H4 (cell line): ENCODE measurements at regions not wholly inside any gene's neighbourhood (a gene's known extent, or its start where the extent isn't known, plus 50 kb on each side); places are given as distances from the start of the nearest gene placed in this dataset.
"Not testable (repeated sequence)": the region's sequence is repeated elsewhere in the genome, so short reads cannot be mapped to it uniquely, and the experiment has no call there.

Source experiments
- DNase-seq: peaks from one replicate; pipeline ENCODE4 v3.0.0-alpha.2; 2015; ENCODE audit warnings: low spot score

- no peak for DNase-seq
Measured at GRCh38 chr5:119895066-119895465, 265.7 kb downstream of the FAM170A start.

- DNase-seq: no peak
Measured at GRCh38 chr5:119896826-119897536, 267.6 kb downstream of the FAM170A start.

GRCh38 chr5:119897537-119898370, 268.4 kb downstream of the FAM170A start:
- no peak for DNase-seq

DNA sequence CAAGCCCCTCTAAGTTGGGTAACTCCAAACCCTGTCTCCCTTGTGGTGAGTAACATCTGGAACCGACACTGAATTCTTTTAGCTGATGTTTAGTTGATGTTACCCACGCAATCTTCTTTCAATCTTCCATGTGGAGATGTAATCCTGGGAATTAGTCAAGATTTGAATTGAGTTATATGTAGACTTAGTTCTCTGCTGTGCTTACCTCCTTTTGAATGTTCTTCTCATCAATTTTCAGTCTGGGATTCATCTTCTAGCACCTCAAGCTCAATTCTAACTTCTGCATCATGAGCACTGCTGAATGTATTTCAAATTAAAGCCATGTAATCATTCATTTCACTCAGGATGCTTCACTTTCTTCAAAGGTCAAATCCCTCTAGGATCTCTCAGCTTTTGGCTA, 270.6 kb downstream of the FAM170A start:
- DNase-seq: no peak

GRCh38 chr5:119902593-119902992, 273.2 kb downstream of the FAM170A start:
- no peak for DNase-seq

- DNase-seq: no peak
Measured at GRCh38 chr5:119913425-119913824, 284.1 kb downstream of the FAM170A start.

GRCh38 chr5:119919279-119919678, 289.9 kb downstream of the FAM170A start:
- DNase-seq: no peak

GRCh38 chr5:119926301-119926700, 296.9 kb downstream of the FAM170A start:
- DNase-seq: no peak

DNA sequence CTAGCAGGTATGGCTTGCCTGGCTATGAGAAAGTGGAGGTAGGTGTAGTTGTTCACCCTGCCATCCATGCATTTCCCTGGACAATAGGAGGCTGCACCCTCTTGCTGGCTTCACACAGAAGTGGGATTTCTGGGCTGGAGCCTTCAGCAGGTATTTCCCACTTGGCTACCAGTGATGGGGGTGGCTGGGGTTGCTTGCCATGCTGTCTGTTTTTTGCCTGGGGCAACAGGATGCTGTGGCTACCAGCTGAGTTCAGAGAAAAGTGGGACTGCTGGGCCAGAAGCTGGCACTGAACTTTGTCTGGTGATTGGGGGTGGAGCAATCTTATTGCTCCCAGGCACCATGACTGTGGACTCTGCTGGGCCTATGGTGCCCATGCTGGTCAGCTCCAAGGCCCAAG, 299.6 kb downstream of the FAM170A start:
- no peak for DNase-seq

DNA sequence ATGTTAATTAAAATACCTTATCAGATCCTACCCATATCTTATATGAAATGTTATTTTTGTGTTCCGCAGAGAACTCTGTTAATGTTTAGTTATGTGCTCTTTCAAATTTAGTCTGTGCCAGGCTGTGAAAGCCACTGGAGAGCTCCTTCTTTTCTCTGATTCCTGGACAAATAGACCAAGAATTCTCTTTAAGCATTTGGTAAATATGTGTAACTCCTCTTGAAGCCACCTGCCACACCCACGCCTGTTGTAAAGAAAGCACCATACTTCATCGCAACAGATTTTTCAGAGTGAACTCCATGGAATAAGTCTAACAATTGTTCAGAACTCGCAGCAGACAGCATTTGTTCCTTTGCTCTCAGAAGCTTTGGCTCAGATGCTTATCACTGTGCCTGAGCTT, 301.1 kb downstream of the FAM170A start:
- DNase-seq: no peak

DNA sequence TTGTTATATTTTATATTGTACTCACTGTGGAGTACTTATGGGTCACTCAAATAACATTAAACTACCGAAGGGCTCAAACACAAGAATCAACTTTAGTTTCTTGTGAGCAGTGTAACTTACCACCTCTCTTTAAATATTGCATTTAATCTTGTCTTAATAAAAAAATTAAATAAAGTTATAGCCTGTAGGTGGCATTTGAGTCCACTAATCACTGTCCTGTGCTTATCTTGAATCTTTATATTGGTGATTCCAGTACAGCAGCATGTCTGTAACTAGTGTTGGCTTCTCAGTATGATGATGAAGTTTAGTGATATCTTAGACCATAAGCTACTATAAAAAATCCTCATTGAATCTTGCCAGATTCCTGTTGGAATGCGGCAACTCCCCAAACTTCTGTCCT, 313.8 kb downstream of the FAM170A start:
- no peak for DNase-seq

GRCh38 chr5:119945691-119946090, 316.3 kb downstream of the FAM170A start:
- no peak for DNase-seq

GRCh38 chr5:119948162-119948561, 318.8 kb downstream of the FAM170A start:
- DNase-seq: no peak

- no peak for DNase-seq
Measured at GRCh38 chr5:119949426-119949999, 320.2 kb downstream of the FAM170A start.

GRCh38 chr5:119951330-119951934, 322.1 kb downstream of the FAM170A start:
- DNase-seq: no peak

DNA sequence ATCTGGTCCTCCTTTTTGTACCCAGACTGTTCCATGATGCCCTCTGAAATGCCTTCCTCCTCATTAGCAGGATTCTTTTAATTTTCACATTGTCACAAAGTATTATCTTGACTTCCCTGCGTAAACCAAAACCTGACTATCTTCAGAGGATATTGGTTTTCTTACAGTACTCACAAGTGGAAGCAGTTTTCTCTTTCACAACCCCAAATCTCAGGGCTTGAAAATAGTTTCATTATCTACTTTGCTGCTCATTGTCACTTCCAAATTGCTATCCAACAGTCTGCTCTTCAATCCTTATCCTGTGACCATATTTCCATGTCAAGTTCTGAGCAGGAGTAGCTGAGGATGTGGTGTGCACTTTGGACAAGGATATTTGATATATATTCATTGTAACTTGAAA, 324.1 kb downstream of the FAM170A start:
- DNase-seq: no peak

- DNase-seq: no peak
Measured at GRCh38 chr5:119954106-119954505, 324.7 kb downstream of the FAM170A start.

DNA sequence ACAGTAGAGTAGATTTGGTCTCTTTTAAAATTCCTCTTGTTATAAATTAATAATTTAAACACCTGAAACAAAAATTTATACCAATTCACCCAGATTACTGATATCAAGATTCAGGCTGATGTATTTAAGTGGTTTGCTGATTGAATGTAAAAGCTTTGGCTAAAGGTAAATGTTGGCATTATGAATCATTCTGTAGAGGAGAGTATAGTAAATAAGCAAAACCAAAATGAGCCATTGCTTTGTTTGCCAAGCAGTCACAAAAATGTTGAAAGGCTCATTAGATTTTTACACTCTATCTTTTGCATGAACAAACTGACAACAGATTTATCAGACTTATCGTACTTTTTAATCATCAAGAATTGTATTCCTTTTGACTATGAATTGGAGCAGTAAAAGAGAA, 332.6 kb downstream of the FAM170A start:
- no peak for DNase-seq

DNA sequence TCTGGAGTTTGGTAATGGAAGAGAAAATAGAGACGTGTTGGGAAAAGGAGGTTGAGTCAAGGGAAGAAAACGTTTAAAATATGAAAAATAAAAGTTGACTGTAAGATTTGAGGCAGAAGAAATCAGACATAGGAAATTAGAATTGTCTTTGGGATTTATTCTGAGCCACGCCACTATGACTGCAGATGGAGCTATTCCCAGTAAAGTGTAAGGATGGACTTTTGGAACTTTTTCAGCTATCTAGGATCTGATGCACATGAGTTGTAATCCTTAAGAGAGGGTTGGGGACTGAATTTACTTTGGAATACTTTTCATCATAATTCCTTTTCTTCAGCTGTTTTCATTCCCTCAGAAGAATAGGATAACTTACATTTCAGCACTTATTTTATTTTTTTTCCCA, 336.7 kb downstream of the FAM170A start:
- DNase-seq: no peak

GRCh38 chr5:119968690-119969089, 339.3 kb downstream of the FAM170A start:
- no peak for DNase-seq

DNA sequence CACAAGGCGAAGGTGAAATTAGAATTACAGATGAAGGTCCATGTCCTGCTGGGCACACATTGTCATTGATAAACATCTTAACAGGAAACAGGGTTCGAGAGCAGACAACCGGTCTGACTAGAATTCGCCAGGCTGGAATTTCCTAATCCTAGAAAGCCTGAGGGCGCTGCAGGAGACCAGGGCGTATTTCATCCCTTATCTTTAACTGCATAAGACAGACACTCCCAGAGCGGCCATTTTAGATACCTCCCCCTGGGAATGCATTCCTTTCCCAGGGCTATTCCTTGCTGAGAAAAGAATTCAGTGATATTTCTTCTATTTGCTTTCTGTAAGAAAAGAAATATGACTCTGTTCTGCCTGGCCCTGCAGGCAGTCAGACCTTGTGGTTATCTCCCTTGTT, 357.7 kb downstream of the FAM170A start:
- DNase-seq: not testable (repeated sequence)

GRCh38 chr5:119991625-119992024, 362.3 kb downstream of the FAM170A start:
- no peak for DNase-seq

- peak; percentile 40 for DNase-seq
Measured at GRCh38 chr5:119996128-119996527, 366.8 kb downstream of the FAM170A start.
